CD14-positive monocyte (primary cell): ENCODE measurements at regions not wholly inside any gene's neighbourhood (a gene's known extent, or its start where the extent isn't known, plus 50 kb on each side); places are given as distances from the start of the nearest gene placed in this dataset.

ENCODE experiments used
- DNase-seq, 3 donors: peaks; one replicate each; pipeline ENCODE4 v3.0.0-alpha.2; 2011 to 2022
- H2AFZ ChIP-seq: 2 replicates; pipeline ENCODE4 v1.6.0; 2012; ENCODE audit warnings: mild to moderate bottlenecking, low read depth, low read length, inconsistent platforms; ENCODE audit not compliant: insufficient read depth, poor library complexity, severe bottlenecking
- H3K27ac ChIP-seq, 2 donors: 1 replicate in 1 of 2; 2 replicates in 1 of 2; pipeline ENCODE4 v1.5.1; 2012 to 2013; ENCODE audit warnings: low read length in 2 of 2, control low read depth in 1 of 2, inconsistent platforms in 1 of 2, low read depth in 1 of 2, mild to moderate bottlenecking in 1 of 2
- H3K27me3 ChIP-seq, 2 donors: one replicate each; pipeline versions ENCODE4 v1.6.0 to v1.6.1; 2011 to 2013; ENCODE audit warnings: low read length in 2 of 2; ENCODE audit not compliant: control insufficient read depth in 2 of 2, insufficient read depth in 2 of 2
- H3K36me3 ChIP-seq, 2 donors: replicated peaks in 1 of 2; 1 replicate in 1 of 2; 2 replicates in 1 of 2; pipeline versions ENCODE4 v1.5.1 to v1.6.1; 2012 to 2013; ENCODE audit warnings: low read length in 2 of 2, control low read depth in 1 of 2, inconsistent platforms in 1 of 2, mild to moderate bottlenecking in 1 of 2; ENCODE audit not compliant: insufficient read depth in 2 of 2, control insufficient read depth in 1 of 2
- H3K4me1 ChIP-seq, 2 donors: 1 replicate in 1 of 2; 2 replicates in 1 of 2; pipeline versions ENCODE4 v1.5.1 to v1.6.1; 2012 to 2013; ENCODE audit warnings: low read length in 2 of 2, control low read depth in 1 of 2, inconsistent platforms in 1 of 2, mild to moderate bottlenecking in 1 of 2, moderate library complexity in 1 of 2; ENCODE audit not compliant: insufficient read depth in 2 of 2, control insufficient read depth in 1 of 2
- H3K4me2 ChIP-seq: replicated peaks from 2 replicates; pipeline ENCODE3; 2012; ENCODE audit warnings: low read length, moderate library complexity, mild to moderate bottlenecking; ENCODE audit not compliant: poor library complexity, severe bottlenecking; ENCODE audit errors: extremely low read depth
- H3K4me3 ChIP-seq, 3 experiments: fragments of 200-600 bp in 1 of 3; sonication (generic) in 1 of 3; replicated peaks in 1 of 3; 1 replicate in 2 of 3; 2 replicates in 1 of 3; pipeline ENCODE4 v1.5.1; 2011 to 2013; ENCODE audit warnings: low read length in 3 of 3, mild to moderate bottlenecking in 3 of 3, control low read depth in 2 of 3, low read depth in 2 of 3, inconsistent platforms in 1 of 3, moderate library complexity in 1 of 3
- H3K79me2 ChIP-seq: 2 replicates; pipeline ENCODE4 v1.6.0; 2012; ENCODE audit warnings: mild to moderate bottlenecking, control low read depth, inconsistent platforms, low read length, moderate library complexity; ENCODE audit not compliant: insufficient read depth
- H3K9ac ChIP-seq: 2 replicates; pipeline ENCODE4 v1.6.0; 2017; ENCODE audit warnings: low read length, mild to moderate bottlenecking; ENCODE audit not compliant: insufficient read depth, poor library complexity, severe bottlenecking
- H3K9me3 ChIP-seq, 2 donors: replicated peaks in 1 of 2; 1 replicate in 1 of 2; 2 replicates in 1 of 2; pipeline versions ENCODE4 v1.5.1 to v1.6.1; 2012 to 2013; ENCODE audit warnings: low read length in 2 of 2, control low read depth in 1 of 2; ENCODE audit not compliant: control insufficient read depth in 1 of 2, insufficient read depth in 1 of 2
- H4K20me1 ChIP-seq: 2 replicates; pipeline ENCODE4 v1.6.0; 2012; ENCODE audit warnings: mild to moderate bottlenecking, low read length, control low read depth, moderate library complexity; ENCODE audit not compliant: insufficient read depth
- H3K27ac Mint-ChIP-seq, 7 donors: one replicate each; pipeline ENCODE4 v1.8.0; 2020; ENCODE audit warnings: mild to moderate bottlenecking in 7 of 7, mixed read lengths in 7 of 7, moderate library complexity in 6 of 7, inconsistent platforms in 2 of 7
- H3K27me3 Mint-ChIP-seq, 3 donors: one replicate each; pipeline ENCODE4 v1.8.0; 2021 to 2022; ENCODE audit warnings: low read depth in 3 of 3, mild to moderate bottlenecking in 3 of 3, mixed read lengths in 3 of 3, moderate library complexity in 3 of 3, inconsistent platforms in 1 of 3
- H3K36me3 Mint-ChIP-seq, 2 donors: one replicate each; pipeline ENCODE4 v1.8.0; 2020; ENCODE audit warnings: mixed read lengths in 2 of 2, inconsistent platforms in 1 of 2, mild to moderate bottlenecking in 1 of 2
- H3K4me1 Mint-ChIP-seq: one replicate; pipeline ENCODE4 v1.8.0; 2020; ENCODE audit warnings: mild to moderate bottlenecking, mixed read lengths
- H3K4me3 Mint-ChIP-seq, 2 donors: one replicate each; pipeline ENCODE4 v1.8.0; 2020; ENCODE audit warnings: mild to moderate bottlenecking in 2 of 2, mixed read lengths in 2 of 2, moderate library complexity in 1 of 2
- H3K9me3 Mint-ChIP-seq, 7 donors: one replicate each; pipeline ENCODE4 v1.8.0; 2020 to 2022; ENCODE audit warnings: mixed read lengths in 7 of 7, mild to moderate bottlenecking in 6 of 7, moderate library complexity in 6 of 7, inconsistent platforms in 2 of 7
- WGBS: methylation state at CpG from one replicate; pipeline ENCODE4 v1.1.5; 2013; ENCODE audit warnings: missing lambda C conversion rate; ENCODE audit not compliant: insufficient coverage; 5-methylcytosine and 5-hydroxymethylcytosine counted together
- intact Hi-C, 2 donors: fragments of 100-400 bp; cut with micrococcal nuclease; formaldehyde crosslinking; loops; one replicate each; pipeline versions ENCODE4 v1.15.0 to v1.15.1; 2023
- TF ChIP-seq, protein P1 (sequence below): fragments of 200-600 bp; IDR thresholded peaks from one replicate; pipeline ENCODE4 v1.8.0; 2022; ENCODE audit warnings: antibody characterized with exemption, mild to moderate bottlenecking

- no peaks in the 10 kb centered on the region for H3K27me3 ChIP-seq
- no peaks in the 10 kb centered on the region for H3K9me3 ChIP-seq
- Mint-ChIP-seq H3K4me1 (no peaks in the 10 kb centered on the region), H3K4me3 (no peak overlapping the region), H3K27me3 (peaks cover 0 to 2% (median 1%) of the 10 kb centered on the region in 3 donors), H3K27ac (no peak overlapping the region), H3K36me3 (no peaks in the 10 kb centered on the region), H3K9me3 (peaks cover 0 to 5% (median 0%) of the 10 kb centered on the region in 7 donors)
- no peak overlapping the region for H3K4me2 ChIP-seq
- intact Hi-C loops: no loop called here
- H3K4me1 ChIP-seq: no peaks in the 10 kb centered on the region
- H2AFZ ChIP-seq: no peak overlapping the region
- TF ChIP-seq, protein P1, sequence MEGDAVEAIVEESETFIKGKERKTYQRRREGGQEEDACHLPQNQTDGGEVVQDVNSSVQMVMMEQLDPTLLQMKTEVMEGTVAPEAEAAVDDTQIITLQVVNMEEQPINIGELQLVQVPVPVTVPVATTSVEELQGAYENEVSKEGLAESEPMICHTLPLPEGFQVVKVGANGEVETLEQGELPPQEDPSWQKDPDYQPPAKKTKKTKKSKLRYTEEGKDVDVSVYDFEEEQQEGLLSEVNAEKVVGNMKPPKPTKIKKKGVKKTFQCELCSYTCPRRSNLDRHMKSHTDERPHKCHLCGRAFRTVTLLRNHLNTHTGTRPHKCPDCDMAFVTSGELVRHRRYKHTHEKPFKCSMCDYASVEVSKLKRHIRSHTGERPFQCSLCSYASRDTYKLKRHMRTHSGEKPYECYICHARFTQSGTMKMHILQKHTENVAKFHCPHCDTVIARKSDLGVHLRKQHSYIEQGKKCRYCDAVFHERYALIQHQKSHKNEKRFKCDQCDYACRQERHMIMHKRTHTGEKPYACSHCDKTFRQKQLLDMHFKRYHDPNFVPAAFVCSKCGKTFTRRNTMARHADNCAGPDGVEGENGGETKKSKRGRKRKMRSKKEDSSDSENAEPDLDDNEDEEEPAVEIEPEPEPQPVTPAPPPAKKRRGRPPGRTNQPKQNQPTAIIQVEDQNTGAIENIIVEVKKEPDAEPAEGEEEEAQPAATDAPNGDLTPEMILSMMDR: no peak
- H3K9ac ChIP-seq: no peak overlapping the region
- H3K27ac ChIP-seq: no peak overlapping the region
- H4K20me1 ChIP-seq: no peaks in the 10 kb centered on the region
- H3K36me3 ChIP-seq: no peaks in the 10 kb centered on the region
- H3K4me3 ChIP-seq: no peak overlapping the region
- WGBS: 92% methylated on average over 3 of the region's 5 CpGs
- DNase-seq: no peak
- H3K79me2 ChIP-seq: no peaks in the 10 kb centered on the region
Measured at GRCh38 chr21:38577887-38578286, 79.6 kb upstream of the ERG start.

- Mint-ChIP-seq H3K4me3 (no peak overlapping the region), H3K36me3 (no peaks in the 10 kb centered on the region), H3K27ac (no peak overlapping the region), H3K4me1 (peaks cover 2% of the 10 kb centered on the region), H3K9me3 (peaks cover 0 to 1% (median 0%) of the 10 kb centered on the region in 7 donors), H3K27me3 (peaks cover 0 to 3% (median 3%) of the 10 kb centered on the region in 3 donors)
- Histone ChIP-seq H3K4me1 (no peaks in the 10 kb centered on the region), H2AFZ (no peak overlapping the region), H3K27me3 (no peaks in the 10 kb centered on the region), H3K4me3 (no peak overlapping the region), H4K20me1 (no peaks in the 10 kb centered on the region), H3K4me2 (no peak overlapping the region), H3K27ac (no peak overlapping the region), H3K9ac (no peak overlapping the region), H3K9me3 (no peaks in the 10 kb centered on the region), H3K36me3 (no peaks in the 10 kb centered on the region), H3K79me2 (no peaks in the 10 kb centered on the region)
- intact Hi-C loops: no loop called here
- TF ChIP-seq, protein P1: no peak
- 100% methylated on average over 1 of the region's 2 CpGs for WGBS
- DNase-seq: no peak
Measured at GRCh38 chr21:38590449-38591217, 92.4 kb upstream of the ERG start.
